Medulla oblongata (tissue), 1 donor: ENCODE measurements at regions not wholly inside any gene's neighbourhood (a gene's known extent, or its start where the extent isn't known, plus 50 kb on each side); places are given as distances from the start of the nearest gene placed in this dataset.
"Not testable (repeated sequence)": the region's sequence is repeated elsewhere in the genome, so short reads cannot be mapped to it uniquely, and the experiment has no call there.

ENCODE experiments used
- DNase-seq: peaks from one replicate; pipeline ENCODE4 v3.0.0-alpha.2; 2015; ENCODE audit errors: extremely low spot score

DNA sequence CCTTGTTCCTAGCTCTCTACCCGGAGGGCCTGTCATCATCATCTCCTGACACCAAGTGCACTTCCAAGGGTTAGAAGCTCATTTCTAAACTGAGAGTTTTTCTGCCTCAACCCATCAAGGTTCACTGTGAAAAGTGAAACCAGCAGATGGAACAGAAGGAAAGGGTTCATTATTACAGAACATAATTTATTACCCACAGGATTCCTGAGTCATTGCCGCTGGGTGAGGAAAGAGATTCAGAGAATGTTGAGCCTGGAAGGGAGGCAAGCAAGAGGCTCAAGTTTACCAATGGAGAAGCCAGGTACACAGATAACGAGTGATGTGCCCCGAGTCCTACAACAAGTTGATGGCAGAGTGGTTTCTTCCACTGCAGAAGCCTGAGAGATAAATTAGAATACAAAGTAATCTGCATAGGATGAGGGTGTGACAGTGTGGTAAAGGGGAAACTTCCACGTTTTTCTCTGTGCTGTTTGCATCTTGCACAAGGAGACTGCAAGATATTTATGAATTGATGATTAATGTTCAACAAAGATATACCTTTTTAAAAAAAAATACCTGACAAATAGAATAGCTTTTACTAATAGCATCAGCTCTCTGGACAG lies 80.5 kb upstream of the SETMAR start:
- DNase-seq = no peak

DNA sequence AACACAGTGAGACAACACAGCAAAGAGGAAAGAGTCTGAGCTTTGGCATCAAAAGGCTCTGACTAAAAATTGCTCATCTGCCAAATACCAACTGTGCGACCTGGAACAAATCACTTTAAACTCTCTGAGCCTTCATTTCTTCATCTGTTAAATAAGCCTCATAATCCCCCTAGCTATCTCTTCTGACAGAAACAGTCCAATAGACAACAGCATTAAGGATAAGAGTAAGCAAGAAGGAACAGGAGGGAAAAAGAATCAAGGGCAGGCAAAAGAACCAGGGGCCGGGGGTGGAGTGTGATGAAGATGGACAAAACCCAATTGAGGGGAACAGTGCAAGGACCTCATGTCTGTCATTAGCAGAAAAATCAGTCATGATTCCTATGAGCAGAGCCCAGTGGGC lies 79.4 kb upstream of the SETMAR start:
- DNase-seq = no peak

DNA sequence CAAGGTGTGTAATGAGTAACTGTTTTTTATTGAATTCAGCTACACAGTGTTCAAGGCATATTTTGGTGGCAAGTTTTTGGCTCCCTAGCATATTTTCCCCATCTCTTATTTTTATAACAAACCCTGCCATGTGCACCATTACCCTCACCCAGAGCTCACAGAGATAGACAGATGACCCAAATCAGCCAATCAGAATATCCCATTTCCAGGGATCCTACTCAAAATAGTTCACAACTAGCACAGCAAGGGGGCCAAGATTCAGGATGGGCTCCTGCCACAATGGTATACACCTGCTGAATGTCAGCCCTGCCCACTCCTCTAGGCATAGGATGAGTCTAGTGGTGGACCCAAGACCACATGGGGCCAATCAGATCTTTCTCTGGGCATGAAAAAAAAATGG lies 78.8 kb upstream of the SETMAR start:
- DNase-seq = no peak

DNA sequence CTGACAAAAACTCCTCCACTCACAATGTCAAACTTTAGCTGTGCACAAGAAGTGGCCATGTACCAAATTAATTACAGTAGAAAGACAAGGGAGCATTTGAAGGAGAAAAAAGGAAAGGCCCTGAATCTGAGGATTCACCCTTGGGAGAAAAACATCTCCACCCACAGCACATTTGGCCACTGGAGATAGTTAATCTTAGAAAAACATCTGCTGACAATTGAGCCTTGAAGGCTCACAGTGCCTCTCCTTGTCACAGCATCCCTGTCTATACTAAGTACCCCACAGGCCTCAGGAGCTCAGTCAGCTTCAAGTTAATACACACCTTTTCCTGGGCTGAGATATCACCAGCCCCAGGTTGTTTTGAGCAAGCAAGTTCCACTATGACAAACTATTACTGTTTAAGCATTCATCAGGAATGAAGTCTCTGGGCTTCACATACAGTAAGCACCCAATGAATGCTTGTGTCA lies 78.1 kb upstream of the SETMAR start:
- DNase-seq = no peak

DNA sequence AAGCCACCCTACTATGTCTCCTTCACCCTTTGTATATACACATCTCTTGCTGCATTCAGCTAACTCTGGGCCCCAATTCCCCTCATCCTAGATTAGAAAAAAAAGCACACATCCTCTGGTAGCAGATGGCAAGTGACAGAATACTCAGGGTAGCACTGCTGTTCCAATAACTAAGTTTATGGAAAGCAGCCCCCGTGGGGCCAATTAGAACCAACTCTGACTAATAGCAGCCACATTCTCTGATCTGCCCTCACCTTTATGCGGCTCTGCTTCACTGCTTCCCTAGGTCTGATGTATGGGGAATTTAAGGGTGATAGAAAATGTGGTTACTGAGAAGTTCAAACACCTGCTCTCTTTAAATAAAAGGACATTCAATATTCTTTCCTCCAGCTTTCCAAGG lies 74.9 kb upstream of the SETMAR start:
- no peak for DNase-seq

DNA sequence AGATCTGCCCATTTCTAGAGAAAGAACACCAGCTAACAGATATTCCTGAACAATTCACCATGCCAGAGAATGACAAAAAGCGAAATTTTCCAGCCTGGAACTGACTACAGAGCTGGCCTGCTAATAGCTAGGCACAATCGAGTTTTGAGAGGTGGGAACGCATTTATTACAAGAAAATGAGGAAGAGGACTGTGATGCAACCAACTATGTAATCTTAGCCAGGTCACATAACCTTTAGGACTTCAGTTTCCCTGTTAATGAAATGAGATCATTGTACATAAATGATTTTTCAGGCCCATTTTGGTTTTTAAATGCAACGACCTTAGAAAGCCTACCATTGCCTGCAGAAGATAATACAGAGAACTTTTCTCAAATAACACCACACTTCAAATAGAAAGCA lies 72.1 kb upstream of the SETMAR start:
- DNase-seq = no peak

DNA sequence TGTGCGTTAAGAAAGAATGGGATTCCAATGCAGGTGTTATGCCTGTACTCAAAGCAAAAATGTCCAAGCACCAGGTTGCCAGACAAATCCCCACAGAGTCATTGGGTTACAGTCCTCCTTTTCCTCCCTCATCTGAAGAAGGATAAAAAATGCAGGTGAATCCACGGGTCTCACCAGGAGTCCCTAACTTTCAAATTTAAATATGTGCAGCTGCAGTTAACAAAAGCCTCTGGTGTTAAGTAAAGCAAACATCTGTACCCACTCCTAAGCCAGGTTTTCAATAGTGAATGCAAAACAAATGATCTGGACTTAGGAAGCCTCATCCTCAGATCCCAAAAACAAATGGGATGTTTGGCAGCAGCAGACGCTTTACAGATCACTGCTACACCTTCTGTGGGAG lies 70.4 kb upstream of the SETMAR start:
- DNase-seq = no peak

DNA sequence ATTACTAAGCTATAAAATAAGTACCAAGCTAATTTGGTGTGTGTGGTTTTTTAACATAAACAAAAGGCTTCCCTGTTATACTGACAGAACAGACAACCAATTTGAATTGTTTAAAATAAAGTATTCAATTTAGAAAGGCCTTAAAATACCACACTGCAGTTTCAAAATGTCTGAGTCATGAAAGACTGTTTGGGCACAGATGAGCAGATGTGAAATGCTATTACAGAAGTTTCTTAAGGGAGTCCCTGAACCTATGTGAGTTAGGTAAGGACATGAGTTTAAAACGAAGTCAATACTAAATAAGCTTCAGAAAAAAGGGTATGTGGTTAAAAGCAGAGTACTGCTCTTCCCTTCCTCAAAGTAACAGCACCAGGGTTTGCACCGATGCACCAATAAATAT lies 69.7 kb upstream of the SETMAR start:
- no peak for DNase-seq

DNA sequence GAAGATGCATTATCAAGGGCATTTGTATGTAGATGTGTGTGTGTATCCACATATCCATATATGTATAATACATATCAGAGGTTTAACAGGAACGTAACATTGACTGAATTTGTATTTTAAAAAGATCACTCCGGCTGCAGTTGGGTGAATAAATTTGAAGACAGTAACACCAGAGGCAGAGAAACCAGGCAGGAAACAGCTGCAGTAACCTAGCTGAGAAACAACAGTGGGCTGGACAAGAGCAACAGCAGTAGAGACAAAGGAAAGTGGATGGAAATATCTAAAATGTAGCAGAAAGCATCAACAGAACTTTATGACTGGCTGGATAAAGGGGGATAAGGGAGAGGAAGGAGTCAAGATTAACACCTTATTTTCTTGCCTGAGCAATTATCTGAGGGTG lies 68.3 kb upstream of the SETMAR start:
- DNase-seq = no peak

DNA sequence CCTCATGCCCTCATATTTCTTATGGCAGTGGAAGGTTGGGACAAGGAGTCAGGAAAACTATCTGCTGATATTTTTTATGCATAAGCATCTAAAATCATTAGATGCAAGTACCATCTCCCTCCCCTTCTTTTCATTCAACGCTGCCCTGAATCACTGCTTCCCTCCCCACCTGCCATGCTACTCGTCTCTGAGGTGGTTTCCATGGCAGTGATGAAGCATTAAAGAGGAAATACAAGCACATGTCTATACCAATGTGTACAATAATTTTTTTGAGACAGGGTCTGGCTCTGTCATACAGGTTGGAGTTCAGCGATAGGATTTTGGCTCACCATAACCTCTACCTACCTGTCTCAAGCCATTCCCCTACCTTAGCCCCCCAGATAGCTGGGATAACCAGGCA lies 67.5 kb upstream of the SETMAR start:
- DNase-seq = no peak

DNA sequence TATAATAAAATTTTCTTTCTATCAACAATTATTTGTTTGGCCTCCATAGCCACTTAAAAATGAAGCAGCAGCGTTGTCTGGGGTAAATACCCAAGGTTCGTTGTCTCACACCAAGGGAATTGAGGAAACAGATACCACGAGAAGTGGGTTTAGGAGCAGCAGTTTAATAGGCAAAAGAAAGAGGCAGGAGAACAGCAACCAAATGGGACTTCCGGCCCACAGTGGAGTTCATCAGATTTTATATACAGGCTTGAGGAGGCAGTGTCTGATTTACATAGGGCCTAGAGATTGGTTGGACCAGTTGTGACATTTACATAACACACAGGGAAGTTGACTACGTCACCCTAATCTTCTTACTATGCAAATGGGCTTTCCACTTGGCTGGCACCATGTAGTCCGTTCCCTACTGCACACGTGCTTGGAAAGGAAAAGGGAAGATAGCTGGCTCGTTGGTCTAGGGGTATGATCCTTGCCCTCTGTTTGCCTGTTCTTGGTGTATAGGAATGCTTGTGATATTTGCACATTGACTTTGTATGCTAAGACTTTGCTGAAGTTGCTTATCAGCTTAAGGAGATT lies 61.5 kb upstream of the SETMAR start:
- no peak for DNase-seq

DNA sequence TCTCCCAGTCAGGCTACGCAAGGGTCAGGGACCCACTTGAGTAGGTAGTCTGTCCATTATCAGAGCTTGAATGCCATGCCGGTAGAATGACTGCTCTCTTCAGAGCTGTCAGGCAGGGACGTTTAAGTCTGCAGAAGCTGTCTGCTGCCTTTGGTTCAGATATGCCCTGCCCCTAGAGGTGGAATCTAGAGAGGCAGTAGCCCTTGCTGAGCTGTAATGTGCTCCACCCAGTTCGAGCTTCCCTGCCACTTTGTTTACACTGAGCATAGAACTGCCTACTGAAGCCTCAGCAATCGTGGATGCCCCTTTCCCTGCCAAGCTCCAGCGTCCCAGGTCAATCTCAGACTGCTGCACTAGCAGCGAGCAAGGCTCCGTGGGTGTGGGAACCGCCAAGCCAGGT lies 57.5 kb upstream of the SETMAR start:
- no peak for DNase-seq

DNA sequence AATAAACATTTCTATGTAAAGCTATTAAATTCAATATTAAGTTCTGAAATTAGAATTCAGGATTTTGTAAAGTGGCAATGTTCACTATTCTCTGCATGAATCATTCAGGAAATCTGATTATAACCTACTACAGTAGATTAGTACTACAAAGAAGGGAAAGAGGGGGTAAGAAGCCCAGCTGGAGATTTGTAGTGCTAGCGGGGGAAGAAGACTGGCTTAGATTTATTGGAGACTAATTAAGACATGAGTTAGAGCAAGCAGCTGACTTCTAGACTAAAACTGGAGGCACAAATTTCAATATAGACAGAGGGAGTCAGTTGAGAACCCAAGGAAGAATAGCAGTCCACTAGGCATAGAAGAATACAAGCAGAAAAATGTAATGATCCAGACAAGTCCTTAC lies 55.8 kb upstream of the SETMAR start:
- no peak for DNase-seq

DNA sequence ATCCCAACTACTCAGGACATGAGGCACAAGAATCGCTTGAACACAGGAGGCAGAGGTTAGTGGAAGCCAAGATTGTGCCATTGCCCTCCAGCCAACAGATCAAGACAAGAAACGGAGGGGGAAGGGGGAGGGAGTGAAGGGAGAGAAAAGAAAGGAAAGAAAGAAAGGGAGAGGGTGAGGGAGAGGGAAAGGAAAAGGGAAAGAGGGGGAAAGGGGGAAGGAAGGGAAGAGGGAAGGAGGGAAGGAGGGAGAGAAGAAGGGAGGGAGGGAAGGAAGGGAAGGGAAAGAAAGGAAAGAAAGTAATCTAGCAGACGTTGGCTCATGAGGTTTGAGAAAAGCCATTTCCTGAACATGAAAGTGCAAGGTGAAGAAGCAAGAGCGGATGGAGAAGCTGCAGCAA lies 53.1 kb upstream of the SETMAR start:
- DNase-seq = no peak

DNA sequence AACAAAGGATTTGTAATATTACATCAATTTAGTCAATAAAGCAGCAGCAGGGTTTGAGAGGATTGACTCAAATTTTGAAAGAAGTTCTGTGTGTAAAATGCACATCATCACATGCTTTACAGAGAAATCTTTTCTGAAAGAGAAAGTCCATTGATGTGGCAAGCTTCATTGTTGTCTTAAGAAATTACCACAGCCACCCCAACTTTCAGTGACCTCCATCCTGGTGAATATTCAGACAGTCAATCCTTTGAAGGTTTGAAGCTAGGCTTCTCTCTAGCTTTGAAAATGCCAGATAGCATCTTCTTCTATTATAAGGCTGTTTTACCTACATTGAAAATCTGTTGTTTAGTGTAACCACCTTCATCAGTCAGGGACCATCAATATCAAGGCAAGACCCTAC lies 51.8 kb upstream of the SETMAR start:
- no peak for DNase-seq

DNA sequence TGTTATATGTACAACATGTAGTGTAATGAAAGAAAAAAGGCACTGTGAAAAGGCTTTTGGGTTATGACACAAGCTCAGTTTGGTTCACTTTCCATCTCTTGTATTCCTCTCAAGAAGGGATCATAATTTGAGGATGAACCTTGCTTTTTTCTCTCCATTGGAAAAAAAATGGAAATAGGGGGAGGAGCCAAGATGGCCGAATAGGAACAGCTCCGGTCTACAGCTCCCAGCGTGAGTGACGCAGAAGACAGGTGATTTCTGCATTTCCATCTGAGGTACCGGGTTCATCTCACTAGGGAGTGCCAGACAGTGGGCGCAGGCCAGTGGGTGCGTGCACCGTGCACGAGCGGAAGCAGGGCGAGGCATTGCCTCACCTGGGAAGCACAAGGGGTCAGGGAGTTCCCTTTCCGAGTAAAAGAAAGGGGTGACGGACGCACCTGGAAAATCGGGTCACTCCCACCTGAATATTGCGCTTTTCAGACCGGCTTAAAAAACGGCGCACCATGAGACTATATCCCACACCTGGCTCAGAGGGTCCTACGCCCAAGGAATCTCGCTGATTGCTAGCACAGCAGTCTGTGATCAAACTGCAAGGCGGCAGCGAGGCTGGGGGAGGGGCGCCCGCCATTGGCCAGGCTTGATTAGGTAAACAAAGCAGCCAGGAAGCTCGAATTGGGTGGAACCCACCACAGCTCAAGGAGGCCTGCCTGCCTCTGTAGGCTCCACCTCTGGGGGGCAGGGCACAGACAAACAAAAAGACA lies 49.9 kb upstream of the SETMAR start:
- DNase-seq = not testable (repeated sequence)
